Stimulated activated CD4-positive, alpha-beta T cell treated with anti-CD3 and anti-CD28 coated beads, Interleukin-1b, Interleukin-23, amount 100 ng/mL, for 24 hours (primary cell): ENCODE measurements at regions not wholly inside any gene's neighbourhood (a gene's known extent, or its start where the extent isn't known, plus 50 kb on each side); places are given as distances from the start of the nearest gene placed in this dataset.
A peak's percentile ranks its signal among the peaks of the same experiment; 100 is the strongest.

Experiments
- DNase-seq, 4 experiments: peaks; one replicate each; pipeline ENCODE4 v3.0.0-alpha.2; 2020; ENCODE audit warnings: low read depth in 4 of 4, low spot score in 1 of 4

- no peak for DNase-seq
Observed at GRCh38 chr16:85520853-85521521, 92.1 kb upstream of the GSE1 start.

- no peak for DNase-seq
Observed at GRCh38 chr16:85521552-85522307, 91.4 kb upstream of the GSE1 start.

GRCh38 chr16:85522308-85522841, 90.7 kb upstream of the GSE1 start:
- DNase-seq, result no peak

GRCh38 chr16:85522842-85523601, 90.1 kb upstream of the GSE1 start:
- no peak for DNase-seq

- DNase-seq, result no peak
Observed at GRCh38 chr16:85523602-85524364, 89.3 kb upstream of the GSE1 start.

GRCh38 chr16:85524365-85524629, 88.8 kb upstream of the GSE1 start:
- DNase-seq, result no peak

GRCh38 chr16:85524630-85525419, 88.3 kb upstream of the GSE1 start:
- no peak for DNase-seq

GRCh38 chr16:85525420-85526184, 87.5 kb upstream of the GSE1 start:
- DNase-seq, result no peak

- no peak for DNase-seq
Observed at GRCh38 chr16:85526185-85526974, 86.7 kb upstream of the GSE1 start.

- no peak for DNase-seq
Observed at GRCh38 chr16:85527042-85527766, 85.9 kb upstream of the GSE1 start.

GRCh38 chr16:85527767-85528297, 85.3 kb upstream of the GSE1 start:
- DNase-seq, result no peak

GRCh38 chr16:85528528-85529387, 84.4 kb upstream of the GSE1 start:
- peak in 1 of 4 experiments; percentile 7 for DNase-seq

GRCh38 chr16:85529489-85530369, 83.4 kb upstream of the GSE1 start:
- no peak for DNase-seq

GRCh38 chr16:85530370-85530739, 82.8 kb upstream of the GSE1 start:
- no peak for DNase-seq

GRCh38 chr16:85531516-85531915, 81.6 kb upstream of the GSE1 start:
- DNase-seq, result no peak

GRCh38 chr16:85532147-85532546, 81.0 kb upstream of the GSE1 start:
- no peak for DNase-seq
